A549 (cell line): ENCODE measurements at regions not wholly inside any gene's neighbourhood (a gene's known extent, or its start where the extent isn't known, plus 50 kb on each side); places are given as distances from the start of the nearest gene placed in this dataset.

Experiments used
- ATAC-seq, 2 experiments: fragments of 200-7000 bp in 1 of 2; fragments of >200 bp in 1 of 2; cut with Nextera tagmentation in 1 of 2; cut with Tn5 transposase in 1 of 2; 3 replicates each; pipeline versions ENCODE4 v1.8.0 to v1.9.1; 2018 to 2020; ENCODE audit warnings: mild to moderate bottlenecking in 1 of 2, moderate library complexity in 1 of 2
- CTCF ChIA-PET: fragments of 300-600 bp; sonication (Branson Sonifier 250); formaldehyde crosslinking; extraction: SDS; loops from one replicate; lab custom pipeline; 2021; ENCODE audit warnings: antibody characterized with exemption, inconsistent platforms; lab: Yijun Ruan, JAX
- POLR2A ChIA-PET: fragments of 350-600 bp; formaldehyde crosslinking; extraction: SDS; loops from one replicate; lab custom pipeline; 2021; ENCODE audit warnings: antibody characterized with exemption, inconsistent platforms; lab: Yijun Ruan, JAX
- DNase-seq, 2 experiments: peaks; one replicate each; pipeline versions ENCODE4 v3.0.0 to v3.0.0-alpha.2; 2011 to 2016; ENCODE audit warnings: low read depth in 1 of 2, low spot score in 1 of 2
- FAIRE-seq: peaks from 2 replicates; lab custom pipeline; 2011; peaks lifted over from hg19 to GRCh38; lab: Jason Lieb, UNC
- H3K27ac ChIP-seq, 2 experiments: fragments of >200 bp; sonication (Bioruptor Twin); formaldehyde crosslinking; 3 replicates each; pipeline ENCODE4 v1.5.1; 2016 to 2017
- H3K4me1 ChIP-seq: fragments of >200 bp; sonication (Bioruptor Twin); formaldehyde crosslinking; 3 replicates; pipeline ENCODE4 v1.6.1; 2016
- H3K4me2 ChIP-seq: fragments of >200 bp; sonication (Bioruptor Twin); formaldehyde crosslinking; 3 replicates; pipeline ENCODE4 v1.6.1; 2016
- H3K4me3 ChIP-seq: fragments of >200 bp; sonication (Bioruptor Twin); formaldehyde crosslinking; 3 replicates; pipeline ENCODE4 v1.5.1; 2016
- H3K9me3 ChIP-seq: fragments of >200 bp; sonication (Bioruptor Twin); formaldehyde crosslinking; 3 replicates; pipeline ENCODE4 v1.6.1; 2016
- BHLHE40 ChIP-seq: IDR thresholded peaks from 2 replicates; pipeline ENCODE4 v1.6.1; 2012; ENCODE audit warnings: low read depth, low read length, inconsistent platforms
- CBX8 ChIP-seq: fragments of 200-600 bp; sonication (generic); IDR thresholded peaks from 2 replicates; pipeline ENCODE4 v1.6.1; 2016
- EHF ChIP-seq: fragments of 250-450 bp; sonication (Bioruptor Pico); IDR thresholded peaks from 2 replicates; pipeline ENCODE4 v1.5.0; 2020; ENCODE audit warnings: mild to moderate bottlenecking
- EHMT2 ChIP-seq: fragments of 200-600 bp; sonication (generic); IDR thresholded peaks from 2 replicates; pipeline ENCODE4 v1.6.1; 2016; ENCODE audit warnings: antibody characterized with exemption, low read depth, mild to moderate bottlenecking, moderate library complexity
- FOSB ChIP-seq: fragments of 250-450 bp; sonication (Bioruptor Pico); IDR thresholded peaks from 2 replicates; pipeline ENCODE4 v1.5.0; 2020; ENCODE audit warnings: mild to moderate bottlenecking, moderate library complexity
- FOSL2 ChIP-seq, 2 experiments: fragments of 450-650 bp in 1 of 2; fragments of >200 bp in 1 of 2; sonication (Bioruptor Twin) in 1 of 2; formaldehyde crosslinking; IDR thresholded peaks; 2 replicates each; pipeline versions ENCODE4 v1.5.0 to v1.6.1; 2016 to 2020; ENCODE audit warnings: mild to moderate bottlenecking in 1 of 2, moderate library complexity in 1 of 2
- FOXS1 ChIP-seq: fragments of 250-450 bp; sonication (Bioruptor Pico); IDR thresholded peaks from 2 replicates; pipeline ENCODE4 v1.5.0; 2020; ENCODE audit warnings: mild to moderate bottlenecking, moderate library complexity
- GATA3 ChIP-seq: IDR thresholded peaks from 2 replicates; pipeline ENCODE4 v1.6.1; 2012; ENCODE audit warnings: borderline replicate concordance
- HDAC2 ChIP-seq: fragments of 200-600 bp; sonication (generic); IDR thresholded peaks from 2 replicates; pipeline ENCODE4 v1.6.1; 2016
- HEYL ChIP-seq: fragments of 250-450 bp; sonication (Bioruptor Pico); IDR thresholded peaks from 2 replicates; pipeline ENCODE4 v1.8.0; 2021; ENCODE audit warnings: mild to moderate bottlenecking, moderate library complexity
- KDM1A ChIP-seq: fragments of 200-600 bp; sonication (generic); IDR thresholded peaks from 2 replicates; pipeline ENCODE4 v1.6.1; 2016; ENCODE audit warnings: low read depth, mild to moderate bottlenecking
- NFE2L2 ChIP-seq: fragments of 150-350 bp; conservative IDR thresholded peaks from 2 replicates; pipeline ENCODE4 v1.6.1; 2014; ENCODE audit warnings: low read length
- POLR2A ChIP-seq: IDR thresholded peaks from 2 replicates; pipeline ENCODE4 v1.6.1; 2012; ENCODE audit warnings: mild to moderate bottlenecking, low read length
- RARB ChIP-seq: fragments of 250-450 bp; sonication (Bioruptor Pico); IDR thresholded peaks from 2 replicates; pipeline ENCODE4 v1.8.0; 2021; ENCODE audit warnings: mild to moderate bottlenecking, moderate library complexity
- RCOR1 ChIP-seq: fragments of 150-350 bp; IDR thresholded peaks from 2 replicates; pipeline ENCODE4 v1.6.1; 2014; ENCODE audit warnings: antibody characterized with exemption, low read length, low read depth
- SREBF2 ChIP-seq: fragments of 450-650 bp; IDR thresholded peaks from 2 replicates; pipeline ENCODE4 v1.6.1; 2014; ENCODE audit warnings: mild to moderate bottlenecking, moderate library complexity
- TP53 ChIP-seq: fragments of 250-450 bp; sonication (Bioruptor Pico); IDR thresholded peaks from 2 replicates; pipeline ENCODE4 v1.5.0; 2021; ENCODE audit warnings: mild to moderate bottlenecking, moderate library complexity
- ZC3H11A ChIP-seq: fragments of 450-650 bp; IDR thresholded peaks from 2 replicates; pipeline ENCODE4 v1.6.1; 2014; ENCODE audit warnings: antibody characterized with exemption, mild to moderate bottlenecking
- ZNF302 ChIP-seq: fragments of 250-450 bp; sonication (Bioruptor Pico); IDR thresholded peaks from 2 replicates; pipeline ENCODE4 v1.9.0; 2021; ENCODE audit warnings: inconsistent platforms, mild to moderate bottlenecking, moderate library complexity
- ZSCAN20 ChIP-seq: fragments of 250-450 bp; sonication (Bioruptor Pico); IDR thresholded peaks from 2 replicates; pipeline ENCODE4 v1.8.0; 2022; ENCODE audit warnings: mild to moderate bottlenecking, moderate library complexity
- WGBS: methylation state at CpG from one replicate; pipeline ENCODE4 v1.1.6; 2017; ENCODE audit errors: missing lambda C conversion rate; 5-methylcytosine and 5-hydroxymethylcytosine counted together
- TF ChIP-seq, protein P1 (sequence below): fragments of >200 bp; sonication (Bioruptor Twin); formaldehyde crosslinking; IDR thresholded peaks from 3 replicates; pipeline ENCODE4 v1.5.1; 2016
- TF ChIP-seq, protein P2 (sequence below): IDR thresholded peaks from 2 replicates; pipeline ENCODE4 v1.6.1; 2012; ENCODE audit warnings: low read depth, borderline replicate concordance
- TF ChIP-seq, protein P3 (sequence below): fragments of >200 bp; sonication (Bioruptor Twin); formaldehyde crosslinking; IDR thresholded peaks from 2 replicates; pipeline ENCODE4 v1.6.1; 2016
- TF ChIP-seq, protein P4 (sequence below): fragments of >200 bp; sonication (Bioruptor Twin); formaldehyde crosslinking; IDR thresholded peaks from 3 replicates; pipeline ENCODE4 v1.6.1; 2016
- TF ChIP-seq, protein P5 (sequence below): fragments of 450-650 bp; IDR thresholded peaks from 2 replicates; pipeline ENCODE4 v1.6.1; 2014; ENCODE audit warnings: antibody characterized with exemption

DNA sequence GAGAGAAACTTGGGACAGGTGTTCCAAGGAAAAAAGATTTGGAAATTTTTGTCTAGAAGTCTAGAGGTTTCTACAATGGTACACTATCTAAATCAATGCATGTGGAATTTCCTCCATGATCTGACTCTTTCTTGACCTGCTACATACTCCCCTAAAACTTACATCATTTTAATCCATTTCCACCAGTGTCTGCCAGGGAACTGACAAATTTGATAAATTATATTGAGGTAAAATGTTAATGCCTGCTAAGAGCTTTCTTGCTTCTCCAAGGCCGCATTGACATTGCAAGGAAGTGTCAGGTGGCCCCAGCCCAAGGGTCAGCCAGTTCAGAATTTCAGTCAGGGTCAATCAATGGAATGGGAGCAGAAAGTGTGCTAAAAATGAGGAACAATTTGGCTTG is 163.4 kb upstream of the FBXL17 start:
- ChIA-PET POLR2A (no interaction called here), CTCF (no interaction called here)
- TF ChIP-seq RARB, result no peak
- TF ChIP-seq KDM1A, result no peak
- TF ChIP-seq, protein P1, sequence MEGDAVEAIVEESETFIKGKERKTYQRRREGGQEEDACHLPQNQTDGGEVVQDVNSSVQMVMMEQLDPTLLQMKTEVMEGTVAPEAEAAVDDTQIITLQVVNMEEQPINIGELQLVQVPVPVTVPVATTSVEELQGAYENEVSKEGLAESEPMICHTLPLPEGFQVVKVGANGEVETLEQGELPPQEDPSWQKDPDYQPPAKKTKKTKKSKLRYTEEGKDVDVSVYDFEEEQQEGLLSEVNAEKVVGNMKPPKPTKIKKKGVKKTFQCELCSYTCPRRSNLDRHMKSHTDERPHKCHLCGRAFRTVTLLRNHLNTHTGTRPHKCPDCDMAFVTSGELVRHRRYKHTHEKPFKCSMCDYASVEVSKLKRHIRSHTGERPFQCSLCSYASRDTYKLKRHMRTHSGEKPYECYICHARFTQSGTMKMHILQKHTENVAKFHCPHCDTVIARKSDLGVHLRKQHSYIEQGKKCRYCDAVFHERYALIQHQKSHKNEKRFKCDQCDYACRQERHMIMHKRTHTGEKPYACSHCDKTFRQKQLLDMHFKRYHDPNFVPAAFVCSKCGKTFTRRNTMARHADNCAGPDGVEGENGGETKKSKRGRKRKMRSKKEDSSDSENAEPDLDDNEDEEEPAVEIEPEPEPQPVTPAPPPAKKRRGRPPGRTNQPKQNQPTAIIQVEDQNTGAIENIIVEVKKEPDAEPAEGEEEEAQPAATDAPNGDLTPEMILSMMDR, result no peak
- no peak for TF ChIP-seq CBX8
- no peak for TF ChIP-seq NFE2L2
- no peak for TF ChIP-seq HEYL (CRISPR knock-in tag)
- no peak for TF ChIP-seq BHLHE40
- no peak for TF ChIP-seq SREBF2
- no peak for TF ChIP-seq EHMT2
- TF ChIP-seq EHF, result no peak
- TF ChIP-seq FOXS1 (CRISPR knock-in tag), result no peak
- TF ChIP-seq, protein P2, sequence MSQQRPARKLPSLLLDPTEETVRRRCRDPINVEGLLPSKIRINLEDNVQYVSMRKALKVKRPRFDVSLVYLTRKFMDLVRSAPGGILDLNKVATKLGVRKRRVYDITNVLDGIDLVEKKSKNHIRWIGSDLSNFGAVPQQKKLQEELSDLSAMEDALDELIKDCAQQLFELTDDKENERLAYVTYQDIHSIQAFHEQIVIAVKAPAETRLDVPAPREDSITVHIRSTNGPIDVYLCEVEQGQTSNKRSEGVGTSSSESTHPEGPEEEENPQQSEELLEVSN, result no peak
- TF ChIP-seq, protein P3, sequence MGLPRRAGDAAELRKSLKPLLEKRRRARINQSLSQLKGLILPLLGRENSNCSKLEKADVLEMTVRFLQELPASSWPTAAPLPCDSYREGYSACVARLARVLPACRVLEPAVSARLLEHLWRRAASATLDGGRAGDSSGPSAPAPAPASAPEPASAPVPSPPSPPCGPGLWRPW, result no peak
- TF ChIP-seq ZC3H11A, result no peak
- TF ChIP-seq TP53 (CRISPR knock-in tag), result no peak
- 0% methylated on average over 1 of the region's 1 CpG for WGBS
- Histone ChIP-seq H3K27ac (no peak overlapping the region), H3K4me2 (no peak overlapping the region), H3K4me1 (no peaks in the 10 kb centered on the region), H3K9me3 (no peaks in the 10 kb centered on the region), H3K4me3 (no peak overlapping the region)
- no peak for FAIRE-seq
- no peak for ATAC-seq
- DNase-seq, result no peak

DNA sequence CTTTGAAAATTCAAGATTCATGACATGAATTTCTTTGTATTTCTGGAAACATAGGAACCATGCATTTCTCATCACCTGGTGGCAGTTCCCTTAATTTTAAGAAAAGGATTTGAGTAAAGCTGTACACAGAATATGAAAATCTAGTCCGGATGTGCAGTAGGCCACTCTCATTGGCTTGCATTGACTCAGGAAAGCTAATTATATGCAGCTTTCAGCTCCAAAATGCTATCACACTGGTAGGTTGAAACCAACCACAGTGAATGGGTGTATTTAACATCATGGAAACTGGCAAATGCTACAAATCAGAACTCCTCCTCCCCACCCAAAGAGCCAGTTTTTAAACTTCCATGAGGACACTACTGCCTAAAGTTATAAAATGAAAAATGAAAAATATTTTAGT is 161.6 kb upstream of the FBXL17 start:
- H3K4me1 ChIP-seq, result no peaks in the 10 kb centered on the region
- no peak overlapping the region for H3K4me2 ChIP-seq
- ChIA-PET CTCF (no interaction called here), POLR2A (no interaction called here)
- no peaks in the 10 kb centered on the region for H3K9me3 ChIP-seq
- no peak overlapping the region for H3K4me3 ChIP-seq
- WGBS, result 19% methylated on average over 1 of the region's 1 CpG
- no peak overlapping the region for H3K27ac ChIP-seq
- DNase-seq, result no peak
- TF ChIP-seq HDAC2, result no peak
- TF ChIP-seq, protein P4, sequence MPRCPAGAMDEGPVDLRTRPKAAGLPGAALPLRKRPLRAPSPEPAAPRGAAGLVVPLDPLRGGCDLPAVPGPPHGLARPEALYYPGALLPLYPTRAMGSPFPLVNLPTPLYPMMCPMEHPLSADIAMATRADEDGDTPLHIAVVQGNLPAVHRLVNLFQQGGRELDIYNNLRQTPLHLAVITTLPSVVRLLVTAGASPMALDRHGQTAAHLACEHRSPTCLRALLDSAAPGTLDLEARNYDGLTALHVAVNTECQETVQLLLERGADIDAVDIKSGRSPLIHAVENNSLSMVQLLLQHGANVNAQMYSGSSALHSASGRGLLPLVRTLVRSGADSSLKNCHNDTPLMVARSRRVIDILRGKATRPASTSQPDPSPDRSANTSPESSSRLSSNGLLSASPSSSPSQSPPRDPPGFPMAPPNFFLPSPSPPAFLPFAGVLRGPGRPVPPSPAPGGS, result no peak
- TF ChIP-seq TP53 (CRISPR knock-in tag), result no peak
- TF ChIP-seq ZSCAN20, result no peak
- FAIRE-seq, result no peak
- no peak for ATAC-seq

DNA sequence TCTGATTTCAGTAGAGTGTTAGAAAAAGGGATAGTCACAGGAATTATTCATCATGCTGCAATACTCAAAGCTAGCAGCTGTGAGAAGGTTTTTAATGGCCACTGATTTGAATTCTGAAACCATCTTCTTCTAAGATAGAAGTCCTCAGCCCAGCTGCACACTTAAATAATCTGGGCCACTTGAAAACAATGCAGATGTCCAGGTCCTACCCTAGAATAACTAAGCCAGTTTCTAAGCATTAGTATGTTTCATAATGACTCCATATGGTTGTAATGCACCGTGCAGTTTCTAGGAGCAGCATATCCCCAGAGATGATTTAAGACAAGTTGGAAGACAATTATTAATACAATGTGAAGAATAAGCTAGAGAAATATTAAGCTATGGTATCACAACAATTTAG is 159.9 kb upstream of the FBXL17 start:
- no peak for FAIRE-seq
- WGBS, result 54% methylated on average over 1 of the region's 1 CpG
- no peak for TF ChIP-seq BHLHE40
- TF ChIP-seq, protein P5, sequence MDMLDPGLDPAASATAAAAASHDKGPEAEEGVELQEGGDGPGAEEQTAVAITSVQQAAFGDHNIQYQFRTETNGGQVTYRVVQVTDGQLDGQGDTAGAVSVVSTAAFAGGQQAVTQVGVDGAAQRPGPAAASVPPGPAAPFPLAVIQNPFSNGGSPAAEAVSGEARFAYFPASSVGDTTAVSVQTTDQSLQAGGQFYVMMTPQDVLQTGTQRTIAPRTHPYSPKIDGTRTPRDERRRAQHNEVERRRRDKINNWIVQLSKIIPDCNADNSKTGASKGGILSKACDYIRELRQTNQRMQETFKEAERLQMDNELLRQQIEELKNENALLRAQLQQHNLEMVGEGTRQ, result no peak
- TF ChIP-seq FOSB (CRISPR knock-in tag), result no peak
- TF ChIP-seq FOSL2 (IDR thresholded peaks at IDR 0.05), result no peak
- TF ChIP-seq FOSL2 (CRISPR knock-in tag; IDR thresholded peaks at IDR 0.05), result no peak
- TF ChIP-seq POLR2A, result no peak
- TF ChIP-seq RCOR1, result no peak
- no peak for TF ChIP-seq GATA3
- TF ChIP-seq ZNF302 (CRISPR knock-in tag), result no peak
- H3K4me3 ChIP-seq, result no peak overlapping the region
- no peaks in the 10 kb centered on the region for H3K4me1 ChIP-seq
- H3K27ac ChIP-seq, result no peak overlapping the region
- no peak overlapping the region for H3K4me2 ChIP-seq
- POLR2A ChIA-PET, result no interaction called here
- DNase-seq, result no peak
- no peak for ATAC-seq
- H3K9me3 ChIP-seq, result no peaks in the 10 kb centered on the region
- CTCF ChIA-PET, result no interaction called here
